HG03039 (cell line): ENCODE measurements at regions not wholly inside any gene's neighbourhood (a gene's known extent, or its start where the extent isn't known, plus 50 kb on each side); places are given as distances from the start of the nearest gene placed in this dataset.
"Not testable (repeated sequence)": the region's sequence is repeated elsewhere in the genome, so short reads cannot be mapped to it uniquely, and the experiment has no call there.

Experiments
- ATAC-seq: cut with Tn5 transposase; IDR thresholded peaks from one replicate; pipeline ENCODE4 v1.9.1; 2021; ENCODE audit warnings: mild to moderate bottlenecking, moderate library complexity; ENCODE audit not compliant: unreplicated experiment

GRCh38 chr11:26839911-26840698 lies 118.2 kb upstream of the SLC5A12 start:
- no peak for ATAC-seq

- ATAC-seq: no peak
Observed at GRCh38 chr11:26841818-26842473, 120.1 kb upstream of the SLC5A12 start.

- ATAC-seq: no peak
Observed at GRCh38 chr11:26842478-26843282, 120.8 kb upstream of the SLC5A12 start.

GRCh38 chr11:26843539-26843938 lies 121.7 kb upstream of the SLC5A12 start:
- no peak for ATAC-seq

- no peak for ATAC-seq
Observed at GRCh38 chr11:26844963-26845362, 123.1 kb upstream of the SLC5A12 start.

GRCh38 chr11:26846227-26846626 lies 124.4 kb upstream of the SLC5A12 start:
- ATAC-seq: no peak

GRCh38 chr11:26847459-26847858 lies 125.6 kb upstream of the SLC5A12 start:
- ATAC-seq: no peak

- no peak for ATAC-seq
Observed at GRCh38 chr11:26847977-26848376, 126.1 kb upstream of the SLC5A12 start.

GRCh38 chr11:26849036-26849435 lies 127.2 kb upstream of the SLC5A12 start:
- no peak for ATAC-seq

GRCh38 chr11:26851291-26851690 lies 129.4 kb upstream of the SLC5A12 start:
- ATAC-seq: no peak

GRCh38 chr11:26851696-26852095 lies 129.8 kb upstream of the SLC5A12 start:
- ATAC-seq: no peak

GRCh38 chr11:26858098-26858497 lies 135.8 kb upstream of the FIBIN start:
- no peak for ATAC-seq

GRCh38 chr11:26859416-26859815 lies 134.5 kb upstream of the FIBIN start:
- no peak for ATAC-seq

GRCh38 chr11:26860091-26860780 lies 133.7 kb upstream of the FIBIN start:
- no peak for ATAC-seq

GRCh38 chr11:26860895-26861294 lies 133.0 kb upstream of the FIBIN start:
- no peak for ATAC-seq

- no peak for ATAC-seq
Observed at GRCh38 chr11:26862801-26863200, 131.1 kb upstream of the FIBIN start.

GRCh38 chr11:26865703-26866102 lies 128.2 kb upstream of the FIBIN start:
- no peak for ATAC-seq

GRCh38 chr11:26867286-26867685 lies 126.6 kb upstream of the FIBIN start:
- no peak for ATAC-seq

- no peak for ATAC-seq
Observed at GRCh38 chr11:26878959-26879581, 114.8 kb upstream of the FIBIN start.

GRCh38 chr11:26882363-26882880 lies 111.5 kb upstream of the FIBIN start:
- not testable (repeated sequence) for ATAC-seq
